HFFc6 (cell line): ENCODE measurements at regions not wholly inside any gene's neighbourhood (a gene's known extent, or its start where the extent isn't known, plus 50 kb on each side); places are given as distances from the start of the nearest gene placed in this dataset.

Experiments used
- DNase-seq: peaks from one replicate; pipeline ENCODE4 v3.0.0-alpha.2; 2018
- H3K27ac Mint-ChIP-seq: 2 replicates; pipeline ENCODE4 v1.8.0; 2020; ENCODE audit warnings: mild to moderate bottlenecking, mixed read lengths
- H3K27me3 Mint-ChIP-seq: 2 replicates; pipeline ENCODE4 v1.8.0; 2021; ENCODE audit warnings: mild to moderate bottlenecking, moderate library complexity, mixed read lengths; ENCODE audit not compliant: insufficient read depth
- H3K36me3 Mint-ChIP-seq: 2 replicates; pipeline ENCODE4 v1.8.0; 2021; ENCODE audit warnings: low read depth, mixed read lengths
- H3K4me1 Mint-ChIP-seq: 2 replicates; pipeline ENCODE4 v1.8.0; 2020; ENCODE audit warnings: low read depth, mixed read lengths
- H3K4me3 Mint-ChIP-seq: 2 replicates; pipeline ENCODE4 v1.8.0; 2020; ENCODE audit warnings: mild to moderate bottlenecking, moderate library complexity, mixed read lengths
- H3K9me3 Mint-ChIP-seq: 2 replicates; pipeline ENCODE4 v1.8.0; 2020; ENCODE audit warnings: mild to moderate bottlenecking, mixed read lengths
- CTCF ChIP-seq: fragments of 200-600 bp; sonication (generic); IDR thresholded peaks from 2 replicates; pipeline ENCODE4 v1.5.0; 2021; ENCODE audit warnings: antibody characterized with exemption, mild to moderate bottlenecking

GRCh38 chr2:122753336-122753735 lies 997.9 kb downstream of the TSN start:
- no peak for DNase-seq
- Mint-ChIP-seq H3K27ac (no peak overlapping the region), H3K4me1 (no peaks in the 10 kb centered on the region), H3K4me3 (no peak overlapping the region), H3K36me3 (no peaks in the 10 kb centered on the region), H3K9me3 (peaks cover 29% of the 10 kb centered on the region), H3K27me3 (peaks cover 5% of the 10 kb centered on the region)
- TF ChIP-seq CTCF = no peak

GRCh38 chr2:122754561-122754960 lies 999.1 kb downstream of the TSN start:
- H3K4me1 Mint-ChIP-seq = no peaks in the 10 kb centered on the region
- no peak overlapping the region for H3K27ac Mint-ChIP-seq
- H3K9me3 Mint-ChIP-seq = peaks cover 38% of the 10 kb centered on the region
- H3K36me3 Mint-ChIP-seq = no peaks in the 10 kb centered on the region
- DNase-seq = no peak
- no peak for TF ChIP-seq CTCF
- peaks cover 5% of the 10 kb centered on the region for H3K27me3 Mint-ChIP-seq
- H3K4me3 Mint-ChIP-seq = no peak overlapping the region

GRCh38 chr2:122755281-122755780 lies 999.9 kb downstream of the TSN start:
- DNase-seq = no peak
- no peaks in the 10 kb centered on the region for H3K4me1 Mint-ChIP-seq
- no peaks in the 10 kb centered on the region for H3K36me3 Mint-ChIP-seq
- TF ChIP-seq CTCF = no peak
- H3K4me3 Mint-ChIP-seq = no peak overlapping the region
- peaks cover 7% of the 10 kb centered on the region for H3K27me3 Mint-ChIP-seq
- no peak overlapping the region for H3K27ac Mint-ChIP-seq
- H3K9me3 Mint-ChIP-seq = peaks cover 33% of the 10 kb centered on the region

GRCh38 chr2:122758967-122759366 lies 1003.5 kb downstream of the TSN start:
- TF ChIP-seq CTCF = no peak
- DNase-seq = no peak

GRCh38 chr2:122764014-122764413 lies 1008.6 kb downstream of the TSN start:
- Mint-ChIP-seq H3K4me1 (no peaks in the 10 kb centered on the region), H3K27ac (no peak overlapping the region), H3K4me3 (no peak overlapping the region), H3K36me3 (no peaks in the 10 kb centered on the region; the same call in 1 of the 2 replicates), H3K9me3 (peaks cover 54% of the 10 kb centered on the region), H3K27me3 (peaks cover 2% of the 10 kb centered on the region; the same call in 1 of the 2 replicates)
- no peak for TF ChIP-seq CTCF
- DNase-seq = no peak

More at GRCh38 chr2:122758967-122759366, 1003.5 kb downstream of the TSN start:
- Mint-ChIP-seq H3K27ac (no peak overlapping the region), H3K9me3 (peaks cover 43% of the 10 kb centered on the region), H3K27me3 (peaks cover 7% of the 10 kb centered on the region), H3K36me3 (no peaks in the 10 kb centered on the region), H3K4me1 (no peaks in the 10 kb centered on the region), H3K4me3 (no peak overlapping the region)

- H3K27ac Mint-ChIP-seq = no peak overlapping the region
- H3K4me1 Mint-ChIP-seq = no peaks in the 10 kb centered on the region
- peaks cover 37% of the 10 kb centered on the region for H3K9me3 Mint-ChIP-seq
- peaks cover 2% of the 10 kb centered on the region; the same call in 1 of the 2 replicates for H3K27me3 Mint-ChIP-seq
- H3K36me3 Mint-ChIP-seq = no peaks in the 10 kb centered on the region
- no peak for TF ChIP-seq CTCF
- DNase-seq = no peak
- no peak overlapping the region for H3K4me3 Mint-ChIP-seq
Observed at GRCh38 chr2:122780251-122780650, 1024.8 kb downstream of the TSN start.
